OCI-LY1 (cell line): ENCODE measurements at regions not wholly inside any gene's neighbourhood (a gene's known extent, or its start where the extent isn't known, plus 50 kb on each side); places are given as distances from the start of the nearest gene placed in this dataset.

Source experiments
- H2AFZ ChIP-seq: fragments of 200-600 bp; sonication (generic), shearing (Covaris generic); 2 replicates; pipeline ENCODE4 v1.6.0; 2014; ENCODE audit warnings: antibody characterized with exemption, mild to moderate bottlenecking, low read length
- H3F3A ChIP-seq: fragments of 200-600 bp; sonication (generic), shearing (Covaris generic); 2 replicates; pipeline ENCODE4 v1.6.0; 2014; ENCODE audit warnings: mild to moderate bottlenecking, antibody characterized with exemption, low read length, moderate library complexity; ENCODE audit not compliant: insufficient read depth
- H3K27ac ChIP-seq: fragments of 200-600 bp; sonication (generic); 2 replicates; pipeline ENCODE4 v1.5.1; 2014; ENCODE audit warnings: low read length, mixed run types, mild to moderate bottlenecking, low read depth; ENCODE audit not compliant: poor library complexity, severe bottlenecking
- H3K27me3 ChIP-seq: fragments of 200-600 bp; sonication (generic); 2 replicates; pipeline ENCODE4 v1.6.0; 2014; ENCODE audit warnings: antibody characterized with exemption, mild to moderate bottlenecking, low read length, moderate library complexity; ENCODE audit not compliant: insufficient read depth
- H3K36me3 ChIP-seq: fragments of 200-600 bp; sonication (generic); 2 replicates; pipeline ENCODE4 v1.6.1; 2014; ENCODE audit warnings: mild to moderate bottlenecking, antibody characterized with exemption, low read length, moderate library complexity, mixed read lengths; ENCODE audit not compliant: insufficient read depth
- H3K4me1 ChIP-seq: fragments of 200-600 bp; sonication (generic); 2 replicates; pipeline ENCODE4 v1.5.1; 2014; ENCODE audit warnings: mild to moderate bottlenecking, low read length, moderate library complexity; ENCODE audit not compliant: insufficient read depth, severe bottlenecking
- H3K4me2 ChIP-seq: fragments of 200-600 bp; sonication (generic), shearing (Covaris generic); 2 replicates; pipeline ENCODE4 v1.6.1; 2014; ENCODE audit warnings: low read length
- H3K4me3 ChIP-seq: fragments of 200-600 bp; sonication (generic); 2 replicates; pipeline ENCODE4 v1.5.1; 2014; ENCODE audit warnings: low read length, low read depth, mild to moderate bottlenecking, mixed read lengths; ENCODE audit not compliant: poor library complexity, severe bottlenecking
- H3K79me2 ChIP-seq: fragments of 200-600 bp; shearing (Covaris generic); 2 replicates; pipeline ENCODE4 v1.6.1; 2016; ENCODE audit warnings: mixed run types, low read length, mixed read lengths; ENCODE audit not compliant: insufficient read depth
- H3K9ac ChIP-seq: fragments of 200-600 bp; sonication (generic), shearing (Covaris generic); 2 replicates; pipeline ENCODE4 v1.6.1; 2014; ENCODE audit warnings: mild to moderate bottlenecking, low read length, mixed read lengths
- H3K9me2 ChIP-seq: fragments of 200-600 bp; sonication (generic), shearing (Covaris generic); 2 replicates; pipeline ENCODE4 v1.6.1; 2014; ENCODE audit warnings: low read depth, mild to moderate bottlenecking, low read length, mixed read lengths
- H3K9me3 ChIP-seq: fragments of 200-600 bp; shearing (Covaris generic); 2 replicates; pipeline ENCODE4 v1.6.1; 2014; ENCODE audit warnings: low read length, mixed read lengths
- H4K20me1 ChIP-seq: fragments of 200-600 bp; sonication (generic), shearing (Covaris generic); 2 replicates; pipeline ENCODE4 v1.6.0; 2016; ENCODE audit warnings: mild to moderate bottlenecking, low read length; ENCODE audit not compliant: insufficient read depth
- EZH2 ChIP-seq: fragments of 200-600 bp; sonication (generic), shearing (Covaris generic); IDR thresholded peaks from 2 replicates; pipeline ENCODE4 v1.8.0; 2017; ENCODE audit warnings: borderline replicate concordance, mixed run types, mild to moderate bottlenecking, antibody characterized with exemption, low read length, moderate library complexity, mixed read lengths
- TF ChIP-seq, protein P1 (sequence below): fragments of 200-600 bp; sonication (generic), shearing (Covaris generic); IDR thresholded peaks from 2 replicates; pipeline ENCODE4 v1.5.1; 2017; ENCODE audit warnings: mild to moderate bottlenecking, antibody characterized with exemption, low read length, moderate library complexity, mixed read lengths

DNA sequence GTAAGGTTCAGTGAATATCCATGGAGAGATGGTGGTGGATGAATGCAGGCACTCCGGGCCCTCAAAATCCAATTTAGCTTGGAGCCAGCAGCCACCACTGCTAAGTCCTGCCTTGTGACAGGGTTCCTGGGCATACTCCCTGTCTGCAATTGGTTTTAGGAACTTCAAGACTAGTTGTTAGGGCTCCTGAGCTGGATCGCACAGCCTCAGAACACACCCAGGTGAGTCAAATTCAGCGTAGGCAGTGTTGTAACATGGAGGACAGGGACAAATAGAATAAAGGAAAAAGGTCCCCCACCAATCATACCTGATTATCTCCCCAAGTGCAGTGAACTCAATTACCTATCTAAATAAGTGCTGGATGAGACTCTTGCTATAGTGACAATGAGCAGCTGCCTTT, 74.6 kb downstream of the PERP start:
- no peaks in the 10 kb centered on the region for H3K4me1 ChIP-seq
- H3K4me2 ChIP-seq: no peak overlapping the region
- no peak overlapping the region for H3K4me3 ChIP-seq
- TF ChIP-seq EZH2: no peak
- TF ChIP-seq, protein P1, sequence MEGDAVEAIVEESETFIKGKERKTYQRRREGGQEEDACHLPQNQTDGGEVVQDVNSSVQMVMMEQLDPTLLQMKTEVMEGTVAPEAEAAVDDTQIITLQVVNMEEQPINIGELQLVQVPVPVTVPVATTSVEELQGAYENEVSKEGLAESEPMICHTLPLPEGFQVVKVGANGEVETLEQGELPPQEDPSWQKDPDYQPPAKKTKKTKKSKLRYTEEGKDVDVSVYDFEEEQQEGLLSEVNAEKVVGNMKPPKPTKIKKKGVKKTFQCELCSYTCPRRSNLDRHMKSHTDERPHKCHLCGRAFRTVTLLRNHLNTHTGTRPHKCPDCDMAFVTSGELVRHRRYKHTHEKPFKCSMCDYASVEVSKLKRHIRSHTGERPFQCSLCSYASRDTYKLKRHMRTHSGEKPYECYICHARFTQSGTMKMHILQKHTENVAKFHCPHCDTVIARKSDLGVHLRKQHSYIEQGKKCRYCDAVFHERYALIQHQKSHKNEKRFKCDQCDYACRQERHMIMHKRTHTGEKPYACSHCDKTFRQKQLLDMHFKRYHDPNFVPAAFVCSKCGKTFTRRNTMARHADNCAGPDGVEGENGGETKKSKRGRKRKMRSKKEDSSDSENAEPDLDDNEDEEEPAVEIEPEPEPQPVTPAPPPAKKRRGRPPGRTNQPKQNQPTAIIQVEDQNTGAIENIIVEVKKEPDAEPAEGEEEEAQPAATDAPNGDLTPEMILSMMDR: no peak
- no peaks in the 10 kb centered on the region for H3K27me3 ChIP-seq
- no peaks in the 10 kb centered on the region for H3K79me2 ChIP-seq
- H3K9me2 ChIP-seq: no peaks in the 10 kb centered on the region
- H3F3A ChIP-seq: no peaks in the 10 kb centered on the region
- no peak overlapping the region for H2AFZ ChIP-seq
- no peaks in the 10 kb centered on the region for H3K9me3 ChIP-seq
- H3K36me3 ChIP-seq: no peaks in the 10 kb centered on the region
- H3K27ac ChIP-seq: no peak overlapping the region
- H3K9ac ChIP-seq: no peak overlapping the region
- H4K20me1 ChIP-seq: no peaks in the 10 kb centered on the region

DNA sequence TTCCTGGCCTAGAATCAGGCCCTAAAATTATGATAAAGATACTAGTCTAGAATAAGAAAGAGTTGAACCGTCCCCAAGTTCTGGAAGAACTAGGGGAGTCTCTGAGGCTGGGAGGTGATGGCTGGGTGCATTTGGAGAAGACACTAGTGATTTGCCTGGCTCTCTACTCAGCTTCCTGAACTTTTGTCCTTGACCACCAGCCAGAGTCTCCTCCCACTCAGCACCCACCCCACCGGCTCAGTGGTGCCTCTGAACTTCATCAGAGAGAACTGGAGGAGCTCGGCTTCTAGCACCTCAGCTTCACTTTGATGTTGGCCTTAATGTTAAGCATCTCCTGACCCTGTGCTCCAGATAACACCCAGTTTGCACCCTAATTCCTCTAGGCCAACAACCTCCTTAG, 73.0 kb downstream of the PERP start:
- H3F3A ChIP-seq: no peaks in the 10 kb centered on the region
- H3K27me3 ChIP-seq: no peaks in the 10 kb centered on the region
- TF ChIP-seq, protein P1: no peak
- TF ChIP-seq EZH2: no peak
- no peak overlapping the region for H3K9ac ChIP-seq
- no peaks in the 10 kb centered on the region for H3K79me2 ChIP-seq
- no peaks in the 10 kb centered on the region for H3K9me3 ChIP-seq
- H3K4me2 ChIP-seq: no peak overlapping the region
- H4K20me1 ChIP-seq: no peaks in the 10 kb centered on the region
- no peak overlapping the region for H3K4me3 ChIP-seq
- no peak overlapping the region for H3K27ac ChIP-seq
- H3K9me2 ChIP-seq: no peaks in the 10 kb centered on the region
- no peaks in the 10 kb centered on the region for H3K4me1 ChIP-seq
- no peak overlapping the region for H2AFZ ChIP-seq
- no peaks in the 10 kb centered on the region for H3K36me3 ChIP-seq

DNA sequence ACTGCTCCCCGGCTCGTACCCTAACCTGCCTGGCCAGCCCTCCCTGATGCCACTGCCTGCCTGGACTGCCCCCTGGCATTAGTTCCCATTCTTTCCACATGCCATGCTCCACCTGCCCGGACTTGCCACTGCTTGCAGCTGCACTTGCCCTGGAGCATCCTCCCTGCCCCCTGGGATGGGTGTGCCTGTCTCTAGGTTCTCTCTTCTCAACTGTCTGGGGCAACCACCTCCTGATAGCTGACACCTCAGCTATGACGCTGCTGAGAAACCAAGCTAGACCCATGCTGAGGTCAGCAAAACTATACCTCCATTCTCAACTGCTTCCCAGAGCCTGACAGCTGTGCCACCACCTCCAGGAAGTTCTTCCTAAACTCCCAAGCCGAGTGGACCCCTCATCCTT, 72.1 kb downstream of the PERP start:
- Histone ChIP-seq H3K9me2 (no peaks in the 10 kb centered on the region), H3K9ac (no peak overlapping the region), H3K79me2 (no peaks in the 10 kb centered on the region), H2AFZ (no peak overlapping the region), H3K4me1 (no peaks in the 10 kb centered on the region), H3K9me3 (no peaks in the 10 kb centered on the region), H3K27ac (no peak overlapping the region), H3F3A (no peaks in the 10 kb centered on the region), H4K20me1 (no peaks in the 10 kb centered on the region), H3K4me2 (no peak overlapping the region), H3K4me3 (no peak overlapping the region), H3K27me3 (no peaks in the 10 kb centered on the region), H3K36me3 (no peaks in the 10 kb centered on the region)
- no peak for TF ChIP-seq EZH2
- TF ChIP-seq, protein P1: no peak
